Kidney tubule cell (primary cell): ENCODE measurements at regions not wholly inside any gene's neighbourhood (a gene's known extent, or its start where the extent isn't known, plus 50 kb on each side); places are given as distances from the start of the nearest gene placed in this dataset.
"Not testable (repeated sequence)": the region's sequence is repeated elsewhere in the genome, so short reads cannot be mapped to it uniquely, and the experiment has no call there.

Source experiments
- DNase-seq: peaks from one replicate; pipeline ENCODE4 v3.0.0-alpha.2; 2018; ENCODE audit warnings: low spot score

GRCh38 chr13:109323338-109323737, 463.0 kb downstream of the IRS2 start:
- DNase-seq = no peak

- no peak for DNase-seq
These were observed 467.3 kb downstream of the IRS2 start for GRCh38 chr13:109318945-109319590.

DNA sequence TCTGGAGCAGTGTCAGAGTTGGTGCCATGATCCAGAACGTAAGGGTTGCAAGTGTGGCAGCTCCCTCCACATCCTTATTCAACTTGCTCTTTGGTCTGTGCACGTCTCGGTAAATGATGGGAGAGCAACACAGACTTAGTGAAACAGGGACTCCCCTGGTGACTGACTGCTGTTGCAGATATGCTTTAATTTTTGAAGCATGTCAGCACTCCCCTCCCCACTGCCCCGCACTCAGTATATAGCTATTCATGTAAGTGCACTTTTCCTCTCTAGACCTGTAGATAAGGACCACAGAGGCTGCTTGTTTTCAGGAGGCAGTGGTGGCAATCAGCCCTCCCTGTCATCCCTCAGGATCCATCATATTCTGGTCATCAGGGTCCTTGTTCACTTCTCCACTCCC, 470.9 kb downstream of the IRS2 start:
- no peak for DNase-seq

GRCh38 chr13:109314101-109314500, 472.3 kb downstream of the IRS2 start:
- DNase-seq = no peak

DNA sequence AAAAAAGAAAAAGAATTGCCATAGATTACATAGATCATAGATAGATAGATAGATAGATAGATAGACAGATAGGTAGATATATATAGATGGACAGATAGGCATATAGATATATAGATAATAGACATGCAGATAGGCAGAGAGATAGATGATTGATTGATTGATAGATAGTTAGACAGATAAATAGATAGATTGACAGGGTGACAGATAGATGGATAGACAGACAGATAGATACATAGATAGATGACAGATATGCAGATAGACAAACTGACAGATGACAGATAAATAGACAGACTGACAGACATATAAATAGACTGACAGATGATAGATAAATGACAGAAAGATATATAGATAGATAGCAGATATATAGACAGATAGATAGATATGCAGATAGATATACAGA, 474.0 kb downstream of the IRS2 start:
- DNase-seq = no peak

DNA sequence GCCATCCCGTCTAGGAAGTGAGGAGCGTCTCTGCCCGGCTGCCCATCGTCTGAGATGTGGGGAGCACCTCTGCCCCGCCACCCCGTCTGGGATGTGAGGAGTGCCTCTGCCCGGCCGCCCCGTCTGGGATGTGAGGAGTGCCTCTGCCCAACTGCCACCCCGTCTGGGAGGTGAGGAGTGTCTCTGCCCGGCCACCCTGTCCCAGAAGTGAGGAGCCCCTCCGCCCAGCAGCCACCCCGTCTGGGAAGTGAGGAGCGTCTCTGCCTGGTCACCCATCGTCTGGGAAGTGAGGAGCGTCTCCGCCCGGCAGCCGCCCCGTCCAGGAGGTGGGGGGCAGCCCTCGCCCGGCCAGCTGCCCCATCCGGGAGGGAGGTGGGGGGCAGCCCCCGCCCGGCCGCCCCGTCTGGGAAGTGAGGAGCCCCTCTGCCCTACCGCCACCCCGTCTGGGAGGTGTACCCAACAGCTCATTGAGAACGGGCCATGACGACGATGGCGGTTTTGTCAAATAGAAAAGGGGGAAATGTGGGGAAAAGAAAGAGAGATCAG, 474.9 kb downstream of the IRS2 start:
- DNase-seq = not testable (repeated sequence)

DNA sequence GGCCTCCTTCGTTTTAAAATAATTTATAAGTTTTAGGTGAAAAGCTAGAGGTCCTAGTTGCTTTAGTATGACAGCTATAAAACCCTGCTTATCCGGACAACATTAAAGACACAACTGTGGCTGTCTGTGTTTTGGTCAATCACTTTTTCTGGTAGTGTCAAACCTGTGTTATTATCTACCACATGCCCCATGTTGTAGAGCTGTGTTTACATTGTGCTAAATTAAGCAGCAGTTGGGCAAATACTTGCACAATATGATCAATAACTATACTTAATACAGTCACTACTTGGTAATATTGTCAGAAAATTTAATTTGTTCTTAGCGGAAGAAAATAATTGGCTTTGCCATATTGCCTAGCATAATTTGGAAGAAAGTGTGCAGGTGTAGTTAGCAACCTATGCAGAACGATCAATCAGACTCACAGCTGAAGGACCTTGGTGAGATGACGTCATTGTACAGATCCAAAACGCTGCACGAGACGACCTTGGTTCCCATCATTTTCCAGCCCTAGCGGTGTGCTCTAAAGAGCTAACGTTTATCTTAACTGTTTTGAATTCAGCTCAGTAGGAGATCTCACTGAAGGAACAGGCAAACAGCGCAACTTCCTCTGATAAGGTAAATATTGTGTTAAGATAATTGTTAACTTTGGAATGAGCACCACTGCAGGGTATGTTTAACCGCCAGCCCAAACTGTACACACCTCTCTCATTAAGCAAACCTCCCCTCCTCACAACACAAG, 476.6 kb downstream of the IRS2 start:
- no peak for DNase-seq

DNA sequence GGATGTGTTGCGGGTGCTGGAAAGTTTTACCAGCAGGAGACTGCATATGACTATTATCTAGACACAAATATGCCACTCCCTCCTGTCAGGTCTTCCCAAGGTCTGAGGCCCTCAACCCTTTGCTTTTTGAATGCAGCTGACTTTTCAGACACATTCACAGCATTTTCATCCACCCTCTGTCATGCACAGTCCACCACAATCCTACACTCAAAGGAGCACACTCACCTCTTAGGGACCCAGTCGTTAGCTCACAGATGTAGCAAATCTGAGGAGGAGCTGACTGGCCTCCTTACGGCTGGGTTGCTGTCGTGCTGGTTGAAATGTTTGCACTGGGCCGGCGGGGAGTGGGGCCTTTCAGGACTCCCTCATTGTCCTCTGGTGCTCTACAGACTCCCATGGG, 479.4 kb downstream of the IRS2 start:
- no peak for DNase-seq

GRCh38 chr13:109301726-109302125, 484.7 kb downstream of the IRS2 start:
- no peak for DNase-seq

DNA sequence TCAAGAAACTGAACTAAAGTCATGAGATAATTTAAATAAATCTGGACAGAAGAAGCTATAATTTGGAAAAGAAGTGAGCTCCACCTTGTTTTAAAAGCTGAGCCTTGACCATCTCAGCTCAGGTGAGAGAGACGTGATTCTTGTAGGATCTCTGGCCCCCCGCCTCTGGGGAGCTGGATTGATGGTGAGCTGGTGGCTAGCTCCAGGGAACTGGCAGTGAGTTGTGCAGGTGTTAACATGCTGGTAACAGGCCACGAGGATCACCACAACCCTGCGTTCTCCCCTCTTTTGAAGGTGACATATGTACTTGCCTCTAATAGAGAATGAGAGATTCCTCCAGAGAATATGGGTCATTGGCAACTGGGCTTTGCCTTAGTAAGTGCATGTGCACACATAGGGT, 485.1 kb downstream of the IRS2 start:
- no peak for DNase-seq

- peak; percentile 29 for DNase-seq
These were observed 488.8 kb downstream of the IRS2 start for GRCh38 chr13:109297628-109298027.

DNA sequence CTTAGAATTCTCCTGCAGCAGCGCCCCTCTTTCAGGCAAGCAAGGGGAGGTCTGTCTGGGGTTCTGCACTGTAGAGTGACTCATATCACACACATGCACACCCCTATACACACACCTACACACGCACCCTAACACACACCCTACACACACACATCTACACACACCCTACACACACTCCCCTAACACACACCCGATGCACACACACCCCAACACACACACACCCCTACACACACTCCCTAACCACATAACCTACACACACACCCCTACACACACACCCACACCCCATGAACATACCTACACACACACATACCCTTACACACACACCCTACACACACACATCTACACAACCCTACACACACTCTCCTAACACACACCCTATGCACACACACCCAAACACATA, 493.2 kb downstream of the IRS2 start:
- no peak for DNase-seq

DNA sequence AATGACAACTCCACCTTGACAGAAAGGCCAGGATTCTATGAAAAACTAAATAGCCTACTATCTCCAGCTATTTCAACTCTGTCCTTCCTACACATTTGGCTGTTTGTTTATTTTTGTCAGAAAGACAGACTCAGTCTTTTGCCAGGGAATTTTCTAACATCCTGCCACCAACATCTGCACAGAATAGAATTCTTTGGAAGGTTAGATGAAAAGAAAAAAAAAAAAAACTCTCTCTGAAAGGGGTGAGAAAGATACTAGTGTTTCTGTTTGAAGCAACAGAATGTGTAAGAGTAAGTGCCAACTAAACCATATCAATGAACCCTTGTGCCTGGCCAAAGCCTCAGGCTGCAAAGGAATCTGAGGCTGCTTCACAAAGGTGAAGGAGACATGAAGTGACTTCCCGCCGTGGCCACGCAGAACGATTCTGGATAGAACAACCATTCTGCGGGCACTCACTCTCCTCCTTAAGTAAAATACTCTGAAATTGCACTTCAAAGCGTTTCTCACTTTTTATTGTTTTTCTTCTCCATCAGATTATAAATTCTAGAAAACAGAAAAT, 498.2 kb downstream of the IRS2 start:
- DNase-seq = no peak

GRCh38 chr13:109287553-109287952, 498.8 kb downstream of the IRS2 start:
- DNase-seq = no peak

DNA sequence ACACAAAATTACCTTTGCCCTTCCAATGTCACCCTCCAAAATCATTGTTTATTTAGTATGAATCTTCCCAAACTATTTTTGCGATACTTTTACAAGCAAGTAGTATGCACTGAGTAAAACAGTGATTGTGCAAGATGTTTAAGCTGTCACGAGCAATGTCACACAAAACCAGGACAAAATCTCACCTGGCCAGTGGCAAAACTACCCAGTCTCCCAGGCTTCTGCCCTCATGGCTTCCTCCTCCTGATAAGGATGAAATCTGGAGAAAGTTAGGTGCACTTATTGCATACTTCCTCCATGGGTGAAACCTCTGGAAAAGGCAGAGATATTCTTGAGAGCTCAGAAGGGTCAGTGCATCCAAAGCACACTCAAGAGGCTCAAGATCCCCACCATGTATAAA, 500.8 kb downstream of the IRS2 start:
- no peak for DNase-seq

GRCh38 chr13:109281903-109282635, 504.3 kb downstream of the IRS2 start:
- no peak for DNase-seq

DNA sequence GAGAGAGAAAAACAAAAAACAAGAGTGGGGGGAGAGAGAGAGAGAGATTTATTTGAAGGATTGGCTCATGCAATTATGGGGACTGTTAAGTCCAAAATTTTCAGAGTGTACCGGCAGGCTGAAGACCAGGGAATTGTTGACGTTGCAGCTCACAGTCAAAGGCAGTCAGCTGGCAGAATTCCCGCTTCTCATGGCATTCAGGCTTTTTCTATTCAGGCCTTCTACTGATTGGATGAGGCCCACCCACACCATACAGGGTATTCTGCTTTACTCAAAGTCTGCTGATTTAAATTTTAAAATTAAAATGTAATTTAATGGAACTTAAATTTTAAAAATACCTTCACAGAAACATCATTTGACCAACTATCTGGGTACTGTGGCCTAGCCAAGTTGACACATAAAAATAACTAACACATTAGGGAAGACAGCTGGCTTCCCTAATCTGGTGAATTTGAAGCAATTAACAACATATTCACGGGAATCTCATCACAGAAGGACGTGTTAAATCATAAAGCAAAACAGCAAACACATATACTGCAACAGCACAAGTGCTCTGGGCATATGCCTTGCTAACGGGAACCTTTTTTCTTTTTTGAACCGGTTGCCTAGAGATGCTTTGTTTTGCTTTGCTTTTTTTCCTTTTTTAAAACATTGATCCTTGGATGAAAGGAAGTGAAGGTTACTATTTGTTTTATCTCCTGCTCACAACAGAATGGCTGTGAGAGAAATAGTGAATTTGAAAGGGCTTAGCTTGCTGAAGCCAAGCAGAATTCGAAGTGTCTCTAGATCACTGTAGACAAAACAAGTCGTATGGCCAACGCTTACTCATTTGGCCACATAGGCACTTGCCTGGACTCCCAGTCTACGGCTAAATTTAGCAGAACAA, 505.1 kb downstream of the IRS2 start:
- no peak for DNase-seq

DNA sequence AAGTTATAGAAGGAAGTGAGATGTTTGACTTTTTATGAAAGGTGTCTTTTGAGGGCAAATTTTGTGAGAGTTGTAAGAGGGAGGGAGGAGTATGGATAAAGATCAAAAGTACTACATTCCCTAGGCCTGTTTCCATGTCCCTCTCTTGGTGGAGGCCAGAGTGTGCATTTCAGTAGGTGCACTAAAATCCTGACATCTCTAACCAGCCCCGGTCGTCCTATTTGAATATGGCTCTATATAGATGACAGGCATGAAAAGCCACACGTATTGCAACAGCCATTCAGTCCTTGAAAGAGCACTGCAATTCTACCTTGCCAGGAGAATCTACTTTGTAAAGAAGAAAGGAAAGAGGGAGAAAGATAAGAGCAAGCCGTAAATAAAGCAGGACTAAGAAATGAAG, 510.1 kb downstream of the IRS2 start:
- no peak for DNase-seq

DNA sequence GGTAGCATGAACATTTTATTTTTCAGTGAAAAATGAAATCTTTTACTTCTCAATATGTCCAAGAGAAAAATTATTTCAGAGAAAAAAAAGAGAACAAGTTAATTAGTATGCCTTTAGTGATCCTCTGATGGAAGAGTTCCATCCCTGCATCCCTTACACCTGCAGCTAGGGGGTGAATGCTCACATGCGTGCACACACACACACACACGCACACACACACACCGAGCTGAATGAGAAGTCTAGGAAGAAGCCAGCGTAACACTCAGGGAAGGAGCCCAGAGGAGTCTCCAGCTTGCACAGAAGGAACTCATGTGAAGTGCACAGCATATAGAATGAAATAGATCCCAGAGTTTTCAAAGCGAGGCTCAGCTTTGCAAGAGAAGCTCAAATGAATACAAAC, 510.5 kb downstream of the IRS2 start:
- DNase-seq = peak; percentile 52

GRCh38 chr13:109275139-109275745, 511.1 kb downstream of the IRS2 start:
- peak; percentile 47 for DNase-seq

DNA sequence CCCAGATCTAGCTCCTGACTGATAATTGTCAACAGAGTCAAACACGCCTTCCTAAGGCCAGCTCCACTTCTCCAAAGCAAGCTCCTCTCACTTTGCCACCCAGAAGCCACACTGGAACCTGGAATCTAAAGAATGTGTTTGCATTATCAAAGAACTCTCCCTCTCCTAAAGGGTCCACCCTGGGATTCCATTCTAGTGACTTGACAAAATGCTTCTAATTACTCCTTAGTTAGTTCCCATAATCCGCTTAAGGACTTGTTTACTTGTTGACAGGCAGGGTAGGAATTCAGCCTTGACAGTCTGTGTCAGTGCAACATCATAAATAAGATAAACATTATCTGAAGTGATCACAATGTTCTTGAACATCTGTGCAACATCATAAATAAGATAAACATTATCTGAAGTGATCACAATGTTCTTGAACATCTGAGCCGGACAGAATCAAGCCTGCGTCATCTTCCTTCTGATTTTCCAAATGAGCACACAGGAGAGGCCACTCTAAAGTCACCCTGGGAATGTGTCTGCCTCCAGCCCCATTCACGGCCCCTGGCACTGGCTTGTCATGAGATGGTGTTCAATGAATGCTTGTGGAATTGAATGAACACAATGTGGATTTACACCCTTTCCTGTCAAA, 512.1 kb downstream of the IRS2 start:
- peak; percentile 76 for DNase-seq
